HG03457 (cell line): ENCODE measurements at regions not wholly inside any gene's neighbourhood (a gene's known extent, or its start where the extent isn't known, plus 50 kb on each side); places are given as distances from the start of the nearest gene placed in this dataset.
"Not testable (repeated sequence)": the region's sequence is repeated elsewhere in the genome, so short reads cannot be mapped to it uniquely, and the experiment has no call there.

Experiments used
- ATAC-seq: cut with Tn5 transposase; IDR thresholded peaks from one replicate; pipeline ENCODE4 v1.9.1; 2021; ENCODE audit warnings: moderate number of reproducible peaks; ENCODE audit not compliant: unreplicated experiment

GRCh38 chr6:141513830-141514229 lies 618.9 kb upstream of the GJE1 start:
- no peak for ATAC-seq

DNA sequence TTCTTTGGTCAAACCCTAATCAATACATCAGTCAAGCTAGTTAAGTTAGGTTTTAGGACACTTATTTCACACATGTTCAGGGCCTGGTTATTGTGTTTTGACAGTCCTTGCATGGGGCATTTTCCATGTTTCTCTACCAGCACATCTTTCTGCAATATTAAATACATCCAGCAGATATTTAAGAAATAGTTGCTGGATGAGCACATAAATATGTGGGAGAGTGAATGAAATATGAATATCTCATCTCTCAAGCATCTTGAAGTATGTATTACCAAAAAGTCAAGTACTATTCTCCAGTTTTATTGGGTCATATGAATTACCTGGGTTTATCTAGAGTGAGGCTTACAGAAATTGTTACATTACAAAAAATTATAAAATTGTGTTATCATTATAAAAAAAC lies 621.9 kb upstream of the GJE1 start:
- ATAC-seq = no peak

- not testable (repeated sequence) for ATAC-seq
Observed at GRCh38 chr6:141506062-141506461, 626.7 kb upstream of the GJE1 start.

- ATAC-seq = not testable (repeated sequence)
Observed at GRCh38 chr6:141504318-141504717, 628.4 kb upstream of the GJE1 start.

DNA sequence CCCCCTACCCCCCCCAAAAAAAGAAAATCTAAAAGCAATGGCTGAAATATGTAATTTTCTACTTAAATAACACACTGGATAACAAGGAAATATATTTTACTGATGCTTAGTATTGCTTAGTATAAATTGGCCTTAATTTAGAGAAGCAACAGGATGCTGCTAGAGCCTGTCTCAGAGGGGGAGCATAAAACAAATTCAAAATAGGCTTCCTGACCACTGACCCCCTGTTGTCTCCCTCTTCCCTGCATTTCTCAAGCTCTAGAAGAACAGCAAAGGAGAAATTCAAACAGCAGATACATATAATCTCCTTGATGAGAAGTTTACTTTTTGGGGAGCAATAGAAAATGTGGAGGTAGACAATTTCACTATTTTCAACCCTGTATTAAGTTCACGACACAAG lies 631.1 kb upstream of the GJE1 start:
- ATAC-seq = no peak

DNA sequence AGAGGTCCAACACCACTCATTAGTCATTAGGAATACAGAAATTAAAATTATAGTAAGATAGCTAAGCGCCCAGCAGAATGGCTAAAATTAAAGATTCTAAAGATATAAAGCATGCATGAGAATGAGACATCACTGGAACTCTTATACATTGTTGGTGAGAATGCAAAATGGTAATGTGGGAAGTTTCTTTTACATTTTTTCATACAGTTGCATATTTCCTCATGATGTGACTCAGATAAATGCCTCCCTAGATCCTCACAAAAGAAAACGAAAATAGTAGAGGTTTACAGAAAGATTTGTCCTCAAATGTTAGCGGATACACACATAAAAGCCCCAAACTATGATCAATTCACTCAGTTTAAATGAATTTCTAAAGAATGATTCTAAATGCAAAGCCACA lies 633.7 kb upstream of the GJE1 start:
- ATAC-seq = no peak

DNA sequence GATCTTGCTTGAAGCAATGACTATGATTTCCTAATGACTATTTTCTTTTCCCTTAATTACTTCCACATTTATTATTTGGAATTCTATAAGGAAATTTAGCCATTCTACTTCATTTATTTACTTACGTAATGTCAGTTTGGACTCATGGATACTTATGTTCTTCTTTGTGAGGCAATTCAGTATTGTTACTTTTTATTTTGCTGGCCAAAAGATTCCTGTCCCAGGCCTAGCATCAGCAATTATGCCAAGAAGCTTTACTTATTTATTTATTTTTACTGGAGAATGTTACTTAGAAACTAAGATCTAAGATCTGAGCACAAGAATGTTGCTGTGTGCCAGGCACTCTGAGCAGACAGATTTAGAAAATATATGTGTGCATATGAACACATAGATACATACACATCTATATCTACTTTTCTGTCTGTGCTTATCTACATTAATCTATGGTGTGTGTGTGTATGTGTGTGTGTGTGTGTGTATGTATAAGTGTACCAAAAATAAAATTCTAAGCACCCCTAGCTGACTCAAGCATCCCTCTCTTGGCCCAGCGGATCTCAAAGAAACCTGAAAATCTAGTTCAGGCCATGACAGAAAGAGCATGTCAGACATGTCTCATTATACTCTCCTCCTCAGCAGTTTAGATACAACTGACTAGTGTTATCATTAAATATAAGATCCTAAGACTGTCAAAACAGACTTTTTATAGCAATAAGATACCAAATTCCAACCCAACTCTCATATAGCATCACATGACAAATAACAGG lies 640.0 kb upstream of the GJE1 start:
- no peak for ATAC-seq

DNA sequence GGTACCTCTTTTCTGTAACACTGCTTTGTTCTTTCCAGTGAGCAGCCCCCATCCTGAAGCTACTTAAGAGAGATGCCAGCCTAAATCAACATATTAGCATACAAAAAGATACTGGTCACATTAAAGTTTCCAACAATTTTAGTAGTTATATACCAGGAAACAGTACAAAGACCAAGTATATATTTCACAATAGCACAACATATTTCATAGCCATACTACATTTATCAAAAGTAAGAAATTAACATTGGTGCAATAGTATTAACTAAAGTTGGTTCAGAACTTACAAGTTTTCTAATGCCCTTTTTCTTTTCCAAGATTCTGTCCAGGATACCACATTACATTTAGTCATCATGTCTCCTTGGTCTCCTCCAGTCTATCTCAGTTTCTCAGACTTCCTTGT lies 641.0 kb upstream of the GJE1 start:
- no peak for ATAC-seq

DNA sequence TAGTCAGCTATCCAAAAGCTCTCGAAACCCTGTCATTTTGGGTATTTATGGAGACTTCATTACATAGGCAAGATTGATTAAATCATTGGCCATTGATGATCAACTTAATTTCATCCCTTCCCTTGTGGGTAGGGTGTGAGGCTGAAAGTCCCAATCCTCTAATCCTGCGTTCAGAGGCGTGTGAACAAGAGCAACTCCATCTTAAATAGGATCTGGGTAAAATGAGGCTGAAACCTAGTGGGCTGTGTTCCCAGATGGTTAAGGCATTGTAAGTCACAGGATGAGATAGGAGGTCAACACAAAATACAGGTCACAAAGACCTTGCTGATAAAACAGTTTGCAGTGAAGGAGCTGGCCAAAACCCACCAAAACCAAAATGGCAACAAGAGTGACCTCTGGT lies 641.7 kb upstream of the GJE1 start:
- ATAC-seq = no peak

GRCh38 chr6:141488488-141488887 lies 644.2 kb upstream of the GJE1 start:
- no peak for ATAC-seq

- no peak for ATAC-seq
Observed at GRCh38 chr6:141486942-141487341, 645.8 kb upstream of the GJE1 start.

DNA sequence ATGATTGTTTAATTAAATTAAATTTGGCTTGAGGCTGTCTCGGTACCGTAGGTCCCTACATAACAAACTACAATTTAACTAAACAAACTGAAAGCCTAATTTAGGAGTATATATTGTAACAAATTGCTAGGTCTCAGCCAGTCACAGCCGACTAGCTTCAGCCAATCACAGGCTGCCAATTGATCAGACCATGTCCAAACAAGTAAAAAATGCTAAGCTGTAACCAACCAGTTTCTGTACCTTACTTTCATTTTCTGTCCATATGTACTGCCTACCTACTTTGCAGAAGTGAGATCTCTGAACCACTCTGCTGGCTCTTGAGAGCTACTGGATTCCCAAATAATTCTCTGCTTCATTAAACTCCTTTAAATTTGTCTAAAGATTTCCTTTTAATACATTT lies 648.0 kb upstream of the GJE1 start:
- peak; percentile 77 for ATAC-seq

- peak; percentile 94 for ATAC-seq
Observed at GRCh38 chr6:141483598-141484061, 649.1 kb upstream of the GJE1 start.

- ATAC-seq = peak; percentile 1
Observed at GRCh38 chr6:141482796-141483597, 649.7 kb upstream of the GJE1 start.

DNA sequence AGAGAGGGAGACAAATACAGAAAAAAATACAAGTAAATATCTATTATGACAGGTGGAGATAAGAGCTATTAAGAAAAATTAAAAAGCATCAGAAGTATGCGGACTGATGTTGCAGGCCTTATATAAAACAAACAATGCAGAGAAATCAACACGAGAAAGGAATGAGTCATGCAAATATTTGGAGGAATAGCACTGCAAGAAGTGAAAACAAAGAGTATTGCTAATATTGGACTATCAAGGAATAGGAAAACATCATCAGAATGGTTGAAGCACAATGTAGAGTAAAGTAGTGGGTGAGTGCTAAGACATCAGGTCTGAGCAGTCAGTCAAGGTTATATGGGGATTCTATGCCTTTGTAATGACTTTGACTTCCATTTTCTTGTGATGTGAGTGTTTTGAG lies 657.5 kb upstream of the GJE1 start:
- no peak for ATAC-seq

DNA sequence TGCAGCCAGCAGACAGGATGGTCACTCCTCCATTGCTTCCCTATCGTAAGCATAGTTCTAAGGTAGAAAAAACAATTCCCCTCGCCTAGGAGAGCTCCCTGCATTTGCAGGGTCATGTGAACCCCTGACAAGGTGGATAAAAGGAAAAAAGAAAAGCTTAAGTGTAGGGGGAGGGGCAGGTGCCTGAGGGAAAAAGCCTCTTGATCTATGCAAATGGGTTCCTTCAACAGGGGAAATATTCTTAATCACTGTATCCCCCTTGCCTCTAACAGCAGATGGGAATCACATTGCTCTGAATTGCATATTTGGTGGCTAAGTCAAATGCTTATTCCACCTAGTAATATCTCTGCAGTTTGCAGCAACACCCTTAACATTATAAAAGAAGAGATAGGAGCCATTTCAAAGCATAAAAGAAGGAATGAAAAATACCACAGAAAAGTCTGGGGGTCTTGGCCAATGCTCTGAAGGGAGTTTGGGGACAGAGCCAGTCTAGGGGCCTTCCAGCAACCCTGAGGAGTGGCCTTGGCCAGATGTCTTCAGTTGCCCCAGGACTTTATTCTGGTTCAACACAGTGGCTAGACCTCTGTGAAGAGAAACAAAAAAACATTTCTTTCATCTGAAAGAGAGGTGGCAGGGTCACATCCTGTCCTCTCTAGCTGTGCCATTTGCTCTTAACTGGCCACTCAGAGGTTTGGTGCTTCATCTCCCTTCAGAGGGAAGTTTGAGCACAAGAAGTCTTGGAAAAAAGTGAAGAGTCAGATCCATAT lies 660.4 kb upstream of the GJE1 start:
- ATAC-seq = no peak

DNA sequence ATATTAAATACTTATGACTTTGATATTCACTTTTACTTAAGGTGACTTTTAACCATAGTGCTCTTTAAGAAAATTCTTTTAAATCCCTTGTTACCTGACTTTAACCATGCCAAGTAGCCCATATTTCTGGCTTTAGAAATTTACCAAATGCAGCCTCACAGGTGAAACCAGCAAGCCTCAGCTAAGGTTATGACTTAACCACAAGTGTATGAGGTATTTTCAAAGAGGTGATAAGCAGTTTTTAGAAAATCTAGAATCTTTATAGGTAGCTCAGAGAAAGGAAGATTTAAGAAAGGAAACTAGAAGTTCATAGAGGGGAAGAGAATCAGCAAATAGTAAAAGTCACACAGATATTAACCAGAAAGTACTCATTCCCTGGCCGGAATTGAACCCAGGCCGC lies 661.9 kb upstream of the GJE1 start:
- no peak for ATAC-seq

GRCh38 chr6:141467881-141468280 lies 664.8 kb upstream of the GJE1 start:
- no peak for ATAC-seq

DNA sequence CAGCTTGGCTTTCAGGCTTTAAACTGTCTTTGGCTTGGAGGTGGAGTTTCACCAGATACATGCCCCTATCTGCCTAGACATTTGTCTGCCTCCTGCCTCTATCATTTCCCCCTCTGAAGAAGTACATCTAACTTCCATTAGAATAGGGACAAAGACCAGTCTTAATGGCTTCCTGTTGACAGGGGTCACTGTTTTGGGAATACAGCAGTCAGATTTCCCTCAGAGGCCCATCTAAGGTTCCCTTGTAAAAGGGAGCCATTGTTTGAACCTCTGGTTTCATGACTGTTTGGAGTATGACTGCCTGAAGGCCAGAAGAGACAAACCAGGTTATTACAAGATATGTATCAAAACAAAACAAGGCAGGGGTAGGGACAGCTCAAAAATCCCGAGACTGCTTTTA lies 665.7 kb upstream of the GJE1 start:
- no peak for ATAC-seq

GRCh38 chr6:141464896-141465295 lies 667.8 kb upstream of the GJE1 start:
- no peak for ATAC-seq

DNA sequence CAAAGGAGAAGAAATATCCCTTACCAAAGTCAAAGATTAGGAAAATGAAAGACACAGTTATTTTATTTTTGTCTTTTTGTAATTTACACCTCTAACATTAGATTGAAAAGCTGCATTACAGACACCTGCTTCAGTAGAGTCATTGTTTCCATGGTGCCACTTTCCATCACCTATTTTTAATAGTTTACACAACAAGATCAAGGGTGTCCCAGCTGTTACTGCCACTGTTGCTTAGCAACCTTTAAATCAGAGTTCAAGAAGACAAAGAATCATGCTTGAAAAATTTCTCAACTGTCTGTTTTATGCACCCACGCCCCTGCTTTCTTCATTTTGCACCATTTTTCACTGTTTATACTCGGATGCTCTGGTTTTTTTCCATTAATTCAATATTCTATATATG lies 668.2 kb upstream of the GJE1 start:
- no peak for ATAC-seq
